DND-41 (cell line): ENCODE measurements at regions not wholly inside any gene's neighbourhood (a gene's known extent, or its start where the extent isn't known, plus 50 kb on each side); places are given as distances from the start of the nearest gene placed in this dataset.

ENCODE experiments used
- EZH2 ChIP-seq: IDR thresholded peaks from 3 replicates; pipeline ENCODE4 v1.6.1; 2012; ENCODE audit warnings: borderline replicate concordance, low read depth, mild to moderate bottlenecking, moderate library complexity, low read length, inconsistent platforms; ENCODE audit not compliant: severe bottlenecking
- TF ChIP-seq, protein P1 (sequence below): IDR thresholded peaks from 2 replicates; pipeline ENCODE4 v1.5.1; 2012; ENCODE audit warnings: borderline replicate concordance, low read length, moderate library complexity, mild to moderate bottlenecking; ENCODE audit not compliant: poor library complexity, severe bottlenecking; ENCODE audit errors: extremely low read depth

DNA sequence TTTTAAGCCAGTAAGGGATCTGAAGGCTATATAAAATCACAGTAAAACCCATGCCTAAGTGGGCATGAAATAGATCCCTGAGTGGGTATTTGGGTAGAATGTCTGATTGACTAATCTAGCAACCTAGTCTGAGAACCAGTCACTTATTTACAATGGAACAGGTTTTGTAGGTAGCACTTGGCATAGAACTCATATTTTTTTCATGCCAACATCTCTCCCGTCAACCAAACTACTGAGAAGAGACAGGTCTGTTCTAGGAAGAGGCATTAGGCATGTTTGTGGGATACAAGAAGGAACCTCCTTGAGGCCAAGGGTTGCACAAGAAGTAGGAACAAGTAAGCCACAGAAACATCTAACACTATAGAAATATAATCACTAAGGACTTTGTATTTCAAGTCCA lies 840.4 kb upstream of the TENM4 start:
- TF ChIP-seq, protein P1, sequence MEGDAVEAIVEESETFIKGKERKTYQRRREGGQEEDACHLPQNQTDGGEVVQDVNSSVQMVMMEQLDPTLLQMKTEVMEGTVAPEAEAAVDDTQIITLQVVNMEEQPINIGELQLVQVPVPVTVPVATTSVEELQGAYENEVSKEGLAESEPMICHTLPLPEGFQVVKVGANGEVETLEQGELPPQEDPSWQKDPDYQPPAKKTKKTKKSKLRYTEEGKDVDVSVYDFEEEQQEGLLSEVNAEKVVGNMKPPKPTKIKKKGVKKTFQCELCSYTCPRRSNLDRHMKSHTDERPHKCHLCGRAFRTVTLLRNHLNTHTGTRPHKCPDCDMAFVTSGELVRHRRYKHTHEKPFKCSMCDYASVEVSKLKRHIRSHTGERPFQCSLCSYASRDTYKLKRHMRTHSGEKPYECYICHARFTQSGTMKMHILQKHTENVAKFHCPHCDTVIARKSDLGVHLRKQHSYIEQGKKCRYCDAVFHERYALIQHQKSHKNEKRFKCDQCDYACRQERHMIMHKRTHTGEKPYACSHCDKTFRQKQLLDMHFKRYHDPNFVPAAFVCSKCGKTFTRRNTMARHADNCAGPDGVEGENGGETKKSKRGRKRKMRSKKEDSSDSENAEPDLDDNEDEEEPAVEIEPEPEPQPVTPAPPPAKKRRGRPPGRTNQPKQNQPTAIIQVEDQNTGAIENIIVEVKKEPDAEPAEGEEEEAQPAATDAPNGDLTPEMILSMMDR = no peak
- no peak for TF ChIP-seq EZH2
